WI38 (cell line): ENCODE measurements at regions not wholly inside any gene's neighbourhood (a gene's known extent, or its start where the extent isn't known, plus 50 kb on each side); places are given as distances from the start of the nearest gene placed in this dataset.
A peak's percentile ranks its signal among the peaks of the same experiment; 100 is the strongest.
"Not testable (repeated sequence)": the region's sequence is repeated elsewhere in the genome, so short reads cannot be mapped to it uniquely, and the experiment has no call there.

Experiments used
- H3K4me3 ChIP-seq: 2 replicates; pipeline ENCODE4 v1.5.1; 2011; ENCODE audit warnings: low read depth, mild to moderate bottlenecking, control low read depth, low read length
- CTCF ChIP-seq: IDR thresholded peaks from 2 replicates; pipeline ENCODE4 v1.5.1; 2012; ENCODE audit warnings: low read depth, mild to moderate bottlenecking, control low read depth, low read length

DNA sequence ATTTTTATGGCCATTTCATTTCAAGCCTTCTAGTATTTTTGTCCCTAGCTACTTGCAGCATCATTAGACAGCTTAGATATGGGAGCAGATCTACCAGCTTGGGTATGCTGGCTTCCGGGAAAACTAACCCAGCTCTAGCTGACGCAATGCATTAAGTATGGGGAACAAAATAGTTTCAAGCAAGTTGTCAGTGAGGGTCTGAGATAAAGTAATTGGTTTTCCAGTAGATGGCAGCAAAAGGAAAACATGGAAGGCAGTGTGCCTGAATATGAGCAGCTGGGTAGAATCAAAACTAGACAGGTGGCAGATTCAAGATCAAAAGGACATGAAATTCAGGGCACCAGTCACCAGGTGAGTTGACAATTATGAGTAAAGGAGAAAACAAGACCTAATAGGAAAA is 340.9 kb upstream of the CTSO start:
- H3K4me3 ChIP-seq = no peak overlapping the region
- peak; percentile 18; the same call in 1 of the 2 replicates for TF ChIP-seq CTCF

DNA sequence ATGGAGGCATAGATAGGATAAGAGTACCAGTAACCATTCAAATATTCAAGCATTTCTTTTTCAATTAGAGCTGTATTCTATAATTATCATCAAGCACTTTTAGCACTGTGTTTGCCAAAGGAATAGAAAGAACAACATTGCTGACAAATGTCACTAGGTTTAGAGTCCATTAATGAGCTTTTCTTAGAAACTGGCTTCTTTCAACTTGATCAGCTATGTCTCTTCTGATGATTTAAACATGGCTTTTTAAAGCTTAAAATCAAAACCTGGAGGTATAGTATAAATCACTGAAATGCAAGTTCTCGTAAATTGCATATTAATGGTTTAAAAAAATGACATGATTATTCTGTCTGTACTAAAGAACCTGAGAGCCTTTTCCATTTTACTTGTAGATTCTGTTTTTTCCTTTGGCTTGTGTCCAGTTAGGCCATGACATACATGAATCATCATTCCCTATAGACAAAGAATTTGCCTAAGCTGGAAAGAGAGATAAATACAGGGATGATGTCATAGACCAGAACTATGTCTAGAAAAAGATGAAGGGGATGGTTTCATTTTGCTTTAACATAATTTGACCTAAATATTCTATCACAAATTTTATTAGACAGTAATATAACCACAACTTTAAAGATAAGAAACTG is 340.1 kb upstream of the CTSO start:
- no peak overlapping the region for H3K4me3 ChIP-seq
- TF ChIP-seq CTCF = no peak

- H3K4me3 ChIP-seq = no peak overlapping the region
- no peak for TF ChIP-seq CTCF
These were observed 337.7 kb upstream of the CTSO start for GRCh38 chr4:156291317-156291716.

- H3K4me3 ChIP-seq = no peak overlapping the region
- TF ChIP-seq CTCF = no peak
These were observed 337.1 kb upstream of the CTSO start for GRCh38 chr4:156290811-156291210.

DNA sequence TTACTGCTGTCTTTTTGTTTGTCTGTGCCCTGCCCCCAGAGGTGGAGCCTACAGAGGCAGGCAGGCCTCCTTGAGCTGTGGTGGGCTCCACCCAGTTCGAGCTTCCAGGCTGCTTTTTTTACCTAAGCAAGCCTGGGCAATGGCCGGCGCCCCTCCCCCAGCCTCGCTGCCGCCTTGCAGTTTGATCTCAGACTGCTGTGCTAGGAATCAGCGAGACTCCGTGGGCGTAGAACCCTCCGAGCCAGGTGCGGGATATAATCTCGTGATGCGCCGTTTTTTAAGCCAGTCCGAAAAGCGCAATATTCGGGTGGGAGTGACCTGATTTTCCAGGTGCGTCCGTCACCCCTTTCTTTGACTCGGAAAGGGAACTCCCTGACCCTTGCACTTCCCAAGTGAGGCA is 336.4 kb upstream of the CTSO start:
- H3K4me3 ChIP-seq = not testable (repeated sequence)

GRCh38 chr4:156280686-156281085 is 327.0 kb upstream of the CTSO start:
- no peak for TF ChIP-seq CTCF
- H3K4me3 ChIP-seq = no peak overlapping the region

DNA sequence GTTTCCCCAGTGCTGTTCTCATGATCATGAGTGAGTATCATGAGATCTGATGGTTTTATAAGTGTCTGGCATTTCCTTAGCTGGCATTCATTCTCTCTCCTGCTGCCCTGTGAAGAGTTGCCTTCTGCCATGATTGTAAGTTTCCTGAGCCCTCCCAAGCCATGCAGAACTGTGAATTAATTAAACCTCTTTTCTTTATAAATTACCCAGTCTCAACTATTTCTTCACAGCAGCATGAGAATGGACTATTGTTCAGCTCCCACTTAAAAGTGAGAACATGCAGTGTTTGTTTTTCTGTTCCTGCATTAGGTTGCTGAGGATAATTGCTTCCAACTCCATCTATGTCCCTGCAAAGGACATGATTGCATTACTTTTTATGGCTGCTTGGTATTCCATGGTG is 311.7 kb upstream of the CTSO start:
- H3K4me3 ChIP-seq = no peak overlapping the region
- no peak for TF ChIP-seq CTCF

GRCh38 chr4:156261230-156261629 is 307.6 kb upstream of the CTSO start:
- no peak overlapping the region for H3K4me3 ChIP-seq
- no peak for TF ChIP-seq CTCF
